ENCODE measurements at regions not wholly inside any gene's neighbourhood (a gene's known extent, or its start where the extent isn't known, plus 50 kb on each side); places are given as distances from the start of the nearest gene placed in this dataset.

DNA sequence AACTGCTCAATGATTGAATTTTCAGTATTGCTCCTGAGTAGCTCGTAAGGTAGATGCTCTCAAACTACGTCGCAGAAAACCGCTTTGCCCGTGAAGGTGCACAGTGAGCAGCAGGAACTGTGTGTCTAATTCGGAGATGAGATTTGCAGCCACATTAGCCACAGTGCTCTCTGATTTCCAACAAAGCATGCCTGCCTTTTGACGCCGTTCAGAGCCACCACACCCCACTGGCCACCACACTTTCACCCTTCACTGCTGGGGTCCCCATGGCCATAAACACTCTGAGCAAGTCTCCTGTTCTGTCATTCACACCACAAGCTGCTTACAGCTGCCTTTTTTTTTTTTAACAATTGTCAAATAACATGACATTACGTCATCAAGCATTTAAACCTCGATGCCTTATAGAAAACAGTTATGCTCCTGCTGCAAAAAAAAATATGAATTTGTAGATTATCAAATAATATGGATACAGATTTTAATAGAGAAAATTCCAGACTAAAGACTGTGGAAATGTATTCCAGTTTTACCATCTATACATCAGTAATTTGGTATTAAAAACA, 578.8 kb upstream of the PFKP start:
- DNase-seq: no peak

DNA sequence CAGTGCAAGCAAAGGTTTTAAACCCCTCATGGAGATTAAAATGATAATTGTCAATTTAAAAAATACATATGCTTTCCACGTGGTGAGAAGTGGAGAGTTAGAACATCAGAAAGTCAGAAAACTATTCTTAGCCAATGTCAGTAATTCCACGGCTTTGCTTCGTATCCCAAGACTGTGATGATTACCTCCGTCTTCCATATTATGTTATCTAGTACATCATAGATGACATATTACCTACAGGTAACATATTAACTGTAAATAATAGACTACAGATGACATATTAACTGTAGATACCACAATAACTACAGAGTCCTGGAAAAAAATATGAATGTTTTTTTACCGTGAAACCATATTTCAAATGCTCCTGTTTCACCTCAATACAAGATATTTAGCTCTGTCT, 579.4 kb upstream of the PFKP start:
- DNase-seq: no peak

DNA sequence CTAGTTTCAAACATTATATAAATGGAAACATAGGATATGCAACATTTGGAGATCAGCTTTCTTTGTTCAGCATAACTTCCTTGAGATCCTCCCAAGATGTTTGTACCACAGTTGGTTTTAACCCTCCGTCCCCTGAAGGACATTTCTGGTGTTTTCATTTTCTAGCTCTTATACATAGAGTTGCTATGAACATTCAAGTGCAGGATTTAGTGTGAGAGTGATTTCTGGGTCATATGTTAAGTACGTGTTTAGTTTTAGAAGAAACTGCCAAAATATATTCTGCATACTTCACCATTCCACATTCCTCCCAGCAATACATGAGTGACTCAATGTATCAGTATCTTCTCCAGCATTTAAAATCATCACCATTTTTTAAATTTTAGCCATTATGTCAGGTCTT, 588.7 kb upstream of the PFKP start:
- DNase-seq: no peak

DNA sequence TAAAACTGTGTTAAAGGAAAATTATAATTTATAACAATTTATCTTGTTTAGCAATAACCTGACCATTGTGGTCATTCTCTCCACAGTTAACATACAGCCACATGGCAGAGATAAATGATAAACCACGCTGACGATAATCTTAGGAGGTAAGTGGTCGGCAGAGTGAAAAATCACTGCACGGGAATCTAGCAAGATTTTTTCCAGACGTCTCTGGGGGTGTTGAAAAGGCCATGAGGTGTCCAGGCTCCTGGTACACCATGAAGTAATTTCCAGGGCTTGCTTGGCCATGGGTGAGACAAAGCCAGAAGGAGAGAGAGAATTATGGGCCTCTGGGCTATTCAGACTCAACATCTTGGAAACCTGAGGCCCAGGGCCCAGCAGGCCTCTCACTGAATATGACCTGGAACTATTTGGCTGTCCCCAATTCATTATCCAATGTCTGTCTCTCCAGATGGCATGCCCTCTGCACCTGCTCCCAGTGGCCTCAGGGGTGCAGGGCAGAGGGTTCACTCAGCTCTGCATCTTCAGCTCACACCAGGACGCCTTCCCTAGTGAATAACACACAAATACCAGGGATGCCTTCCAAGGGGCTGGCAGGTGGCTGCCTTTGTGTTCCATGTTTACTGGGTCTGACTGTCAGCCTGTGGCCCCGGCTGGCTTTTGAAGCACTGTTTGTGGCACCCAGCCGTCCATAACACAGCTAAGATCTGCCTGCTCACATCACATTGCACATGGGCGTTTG, 590.4 kb upstream of the PFKP start:
- DNase-seq: peak; percentile 92

DNA sequence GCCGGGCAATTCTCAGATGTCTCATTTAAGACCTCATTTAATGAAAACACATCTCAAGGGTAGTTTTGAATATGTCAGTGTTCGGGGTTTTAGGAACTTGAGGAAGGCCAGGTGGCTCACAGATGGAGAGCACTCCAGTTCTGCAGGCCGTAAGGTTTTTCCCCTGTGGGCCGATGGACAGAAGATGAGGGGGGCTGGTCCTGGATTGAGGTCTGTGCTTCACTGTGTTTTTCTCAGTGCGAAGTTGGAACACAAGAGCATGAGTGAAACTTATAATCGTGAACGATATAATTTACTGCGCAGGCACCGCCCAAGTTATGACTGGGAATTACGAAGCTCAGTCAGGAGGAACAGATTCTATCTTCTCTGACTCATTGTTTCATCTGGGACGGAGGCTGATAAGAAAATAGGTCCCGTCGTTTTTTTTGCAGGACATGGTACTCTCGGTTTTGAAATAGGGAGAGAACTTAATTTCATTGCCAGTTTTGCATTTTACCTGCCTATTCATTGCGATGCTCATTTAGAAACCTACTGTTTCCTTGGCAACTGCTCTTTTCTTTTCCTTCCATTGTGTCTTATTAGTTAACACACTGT, 591.0 kb upstream of the PFKP start:
- no peak for DNase-seq

DNA sequence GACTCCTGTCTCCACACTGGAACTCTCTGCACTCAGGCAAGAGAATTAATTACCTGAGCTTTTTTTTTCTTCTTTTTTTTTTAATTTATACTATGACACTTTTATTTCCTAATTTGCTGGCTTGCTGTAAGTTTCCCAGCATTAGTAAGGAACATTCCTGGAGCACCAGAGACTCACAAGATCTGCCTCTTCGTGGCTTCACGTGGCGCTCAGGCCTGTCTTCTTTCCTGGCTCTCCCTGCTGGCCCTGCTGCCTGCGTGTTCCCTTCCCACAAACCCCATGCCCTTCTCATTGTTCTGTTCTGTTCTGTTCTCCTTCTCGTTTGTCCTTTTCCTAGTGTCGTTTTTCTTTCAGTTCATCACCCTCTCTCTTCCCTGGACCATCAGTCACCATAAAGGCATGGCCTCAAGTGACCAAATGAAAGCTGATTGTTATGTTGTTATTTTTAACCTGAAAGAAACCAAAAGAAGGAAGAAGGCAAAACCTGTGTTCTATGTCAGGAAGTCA, 591.6 kb upstream of the PFKP start:
- no peak for DNase-seq

DNA sequence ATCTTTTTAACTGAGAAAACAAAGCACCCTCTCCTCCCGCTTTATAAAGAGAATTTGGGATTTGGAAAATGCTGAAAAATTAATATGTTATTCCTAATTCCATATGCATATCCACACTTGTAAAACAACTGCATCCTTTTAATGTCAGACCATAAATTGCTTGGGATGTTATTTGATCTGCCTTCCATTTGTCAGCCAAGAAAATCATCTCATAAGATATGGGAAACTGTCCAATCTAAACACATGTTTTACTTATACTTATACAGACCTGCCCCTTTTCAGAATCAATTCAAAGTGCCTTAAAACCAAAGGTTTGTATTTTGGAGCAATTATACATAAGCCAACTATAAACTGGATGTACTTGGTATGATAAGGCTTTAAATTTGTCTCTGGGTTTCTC, 595.5 kb upstream of the PFKP start:
- DNase-seq: no peak

DNA sequence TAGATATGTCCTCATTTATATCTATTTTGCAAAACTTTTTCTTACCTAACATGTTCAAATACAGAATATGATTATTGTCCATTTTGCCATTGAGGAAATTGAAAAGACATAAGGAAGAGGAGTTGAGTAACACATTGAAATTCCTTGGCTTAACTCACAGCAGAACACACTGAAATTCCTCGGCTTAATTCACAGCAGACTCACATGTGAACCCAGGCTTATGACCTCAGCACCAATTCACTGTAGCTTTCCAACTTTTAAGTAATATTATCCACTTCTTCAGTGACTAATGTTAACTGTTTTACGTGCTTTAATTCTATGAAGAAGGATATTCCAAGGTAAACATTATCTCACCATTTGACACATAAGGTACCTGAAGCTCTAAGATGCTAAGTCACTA, 597.5 kb upstream of the PFKP start:
- DNase-seq: no peak

DNA sequence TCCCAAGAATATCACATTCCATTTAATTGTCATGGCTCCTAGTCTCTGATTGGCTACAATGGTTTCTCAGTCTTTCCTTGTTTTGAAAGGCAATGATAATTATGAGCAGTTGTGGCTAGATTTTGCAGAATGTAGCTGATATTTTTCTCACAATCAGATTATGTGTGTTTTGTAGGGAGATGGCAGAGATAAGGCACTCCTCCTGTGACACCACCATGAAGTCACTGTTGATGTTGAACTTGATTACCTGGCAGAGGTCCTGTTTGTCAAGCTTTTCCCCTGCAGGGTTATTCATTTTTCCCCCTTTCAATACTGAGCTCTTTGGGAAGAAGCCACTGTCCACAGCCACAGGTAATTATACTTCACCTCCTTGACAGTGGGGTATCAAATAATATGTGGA, 602.9 kb upstream of the PFKP start:
- DNase-seq: no peak

DNA sequence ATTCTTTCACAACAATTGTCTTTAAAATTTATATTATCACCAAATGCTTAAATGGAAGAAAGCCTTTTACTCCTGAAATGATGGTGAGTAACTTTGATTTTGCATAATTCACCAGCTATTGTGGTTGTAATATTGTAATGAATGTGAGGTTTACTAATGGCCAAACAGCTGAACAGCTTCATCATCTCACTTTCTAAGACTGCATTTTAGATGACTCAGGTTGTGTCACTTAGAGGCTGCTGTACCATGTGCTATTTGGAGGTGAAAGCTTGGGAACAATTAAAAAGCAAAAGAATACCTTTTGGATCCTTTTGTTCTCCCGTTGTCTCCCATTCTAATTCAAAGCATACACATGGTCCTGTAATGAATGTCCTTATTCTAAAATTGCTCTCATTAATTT, 604.0 kb upstream of the PFKP start:
- no peak for DNase-seq

DNA sequence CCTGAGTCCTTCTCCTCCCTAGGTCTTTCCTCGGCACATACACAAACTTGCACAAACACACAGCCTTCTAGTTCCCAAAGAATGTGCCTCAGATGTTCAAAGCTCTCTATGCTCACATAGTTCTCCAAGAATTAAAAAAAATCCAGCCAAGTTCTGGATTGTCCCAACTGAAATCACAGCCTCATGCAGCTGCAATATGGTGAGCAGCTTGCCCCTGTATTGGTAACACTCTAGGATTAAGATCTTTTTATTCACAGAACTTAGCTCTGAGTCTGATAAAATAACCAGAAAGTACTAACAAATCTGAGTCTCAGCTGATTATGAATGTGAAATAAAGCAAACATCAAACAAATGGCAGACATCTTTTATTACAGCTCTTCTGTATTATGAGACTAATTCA, 604.8 kb upstream of the PFKP start:
- DNase-seq: no peak

DNA sequence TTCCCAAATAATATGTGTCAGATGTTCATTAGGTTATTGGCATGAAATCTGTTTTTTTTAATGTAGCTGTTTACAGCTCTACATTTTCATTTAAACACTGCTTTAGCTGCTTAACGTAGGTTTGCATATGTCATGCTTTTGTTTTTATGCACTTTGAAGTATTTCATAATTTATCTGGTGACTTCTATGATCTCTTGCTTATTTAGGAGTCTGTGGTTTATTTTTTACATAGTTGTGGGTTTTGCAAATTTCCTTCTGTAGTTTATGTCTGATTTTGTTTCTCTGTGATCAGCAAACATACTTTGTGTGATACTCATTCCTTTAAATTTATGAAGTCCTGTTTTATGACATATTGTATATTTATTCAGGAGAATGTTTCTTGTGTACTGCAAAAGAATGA, 606.5 kb upstream of the PFKP start:
- no peak for DNase-seq

DNA sequence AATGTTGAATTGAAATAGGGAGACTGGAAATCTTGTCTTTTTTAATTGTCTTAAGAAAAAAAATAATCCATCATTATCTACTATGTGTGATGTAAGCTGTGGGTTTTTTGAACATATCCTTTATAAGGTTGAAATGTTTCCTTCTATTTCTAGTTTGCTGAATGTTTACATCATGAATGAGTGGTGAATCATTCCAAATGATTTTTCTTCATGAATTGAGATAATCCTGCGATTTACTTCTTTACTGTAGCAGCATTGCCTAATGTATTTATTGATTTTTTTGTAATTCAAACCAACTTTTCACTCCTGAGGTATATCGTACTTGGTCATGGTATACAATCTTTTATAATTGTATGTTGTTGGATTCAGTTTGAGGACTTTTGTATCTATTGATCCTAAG, 607.6 kb upstream of the PFKP start:
- DNase-seq: no peak

DNA sequence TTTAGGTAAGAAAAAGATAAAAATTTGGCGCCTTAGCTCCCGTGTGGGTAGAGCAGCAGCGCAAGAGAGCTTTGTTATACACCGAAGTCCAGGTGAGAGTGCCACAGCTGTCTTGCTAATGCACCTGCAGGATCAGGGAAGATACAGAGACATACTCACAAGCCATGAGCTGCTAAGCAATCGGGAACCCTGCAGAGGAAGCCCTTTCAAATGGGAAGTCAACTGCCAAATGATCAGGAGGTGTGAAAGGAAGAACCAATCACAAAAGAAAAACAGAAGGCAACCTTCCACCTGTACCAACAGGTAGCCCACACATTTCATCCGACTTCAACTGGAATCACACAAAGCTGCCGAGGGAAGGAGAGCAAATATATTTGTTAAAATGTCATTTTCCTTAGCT, 610.5 kb upstream of the PFKP start:
- no peak for DNase-seq

DNA sequence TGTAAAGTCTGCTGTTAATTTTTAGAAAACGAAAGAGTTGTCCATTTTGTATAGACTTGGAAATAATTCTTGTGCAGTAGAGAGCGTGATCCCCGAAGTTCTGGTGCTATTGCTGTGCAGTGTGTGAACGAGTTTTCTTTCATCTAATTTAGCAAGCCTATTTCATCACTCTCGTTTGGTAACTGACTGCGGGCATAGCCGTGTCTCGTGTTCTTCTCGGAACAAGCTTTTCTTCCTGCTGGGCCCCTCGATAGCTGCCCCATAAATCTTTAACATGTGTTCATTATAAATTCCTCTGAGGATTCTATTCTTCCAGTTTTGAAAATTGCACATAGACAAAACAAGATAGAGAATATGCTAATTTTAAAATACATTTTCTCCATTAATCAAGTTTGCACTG, 622.0 kb upstream of the PFKP start:
- DNase-seq: no peak

DNA sequence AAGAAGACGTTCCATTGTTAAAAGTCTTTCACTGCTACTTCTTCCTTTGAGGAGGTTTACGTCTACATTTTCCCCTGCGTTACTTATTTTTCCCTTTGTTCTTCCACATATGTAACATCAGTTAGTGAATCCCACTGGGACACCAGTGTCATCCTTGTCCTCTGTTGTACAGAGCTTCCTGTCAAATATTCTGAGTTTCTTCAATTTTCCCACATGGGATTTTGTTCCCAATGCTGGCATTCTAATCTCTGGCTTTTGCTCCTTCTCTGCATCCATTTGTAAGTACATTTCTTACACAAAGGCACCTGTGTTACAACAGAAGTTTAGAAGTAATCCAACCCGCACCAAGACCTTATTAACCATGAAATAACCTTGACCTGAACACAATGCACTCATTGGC, 627.4 kb upstream of the PFKP start:
- no peak for DNase-seq

DNA sequence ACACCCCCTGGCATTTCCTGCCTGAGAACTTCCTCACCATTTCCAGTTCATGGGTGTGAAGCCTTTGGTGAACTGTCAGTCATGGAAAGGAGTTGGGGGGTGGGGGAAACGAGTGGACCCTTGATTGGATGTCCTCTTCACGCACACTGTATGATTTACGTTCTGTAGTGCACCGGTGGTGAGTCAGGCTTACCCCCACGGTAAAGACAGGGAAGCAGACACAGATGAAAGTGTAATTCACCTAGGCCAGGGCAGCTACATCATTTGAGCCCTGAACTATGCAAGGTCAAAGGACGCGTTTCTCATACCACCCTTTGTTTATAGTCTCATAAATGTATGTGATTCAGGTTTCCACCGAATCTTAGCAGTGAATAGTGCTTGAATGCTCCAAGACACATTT, 628.3 kb upstream of the PFKP start:
- DNase-seq: no peak

DNA sequence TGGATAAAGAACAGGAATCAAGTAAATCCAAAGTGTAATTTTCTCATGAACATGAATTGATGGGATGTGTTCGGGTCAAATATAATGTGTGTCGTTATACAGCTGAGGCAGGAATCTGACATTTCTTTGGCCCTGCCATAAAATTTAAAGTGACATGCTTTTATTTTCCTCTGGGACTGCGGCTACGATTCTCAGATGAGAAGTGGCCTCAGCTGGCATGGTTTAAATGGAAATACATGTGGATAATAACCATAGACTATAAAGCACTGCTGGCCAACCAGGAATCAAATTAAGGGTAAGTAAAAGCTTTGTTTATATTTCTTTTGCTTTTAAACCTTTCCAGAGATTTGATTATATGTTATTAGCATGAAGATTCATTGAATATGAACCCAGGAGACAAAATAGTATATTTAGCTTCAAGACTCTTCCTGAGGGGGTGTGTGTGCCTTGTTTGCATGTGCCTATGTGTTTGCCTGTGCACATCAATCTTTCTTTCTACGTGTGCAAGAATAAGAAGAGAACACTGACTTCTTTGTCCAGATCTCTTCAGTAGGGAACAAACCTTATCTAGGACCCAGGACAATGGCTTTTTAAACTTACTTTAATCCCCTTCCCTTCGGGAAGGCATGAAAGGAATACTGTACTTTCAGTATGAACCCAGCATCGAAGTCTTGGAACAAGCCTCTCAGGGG, 629.0 kb upstream of the PFKP start:
- DNase-seq: peak; percentile 27

DNA sequence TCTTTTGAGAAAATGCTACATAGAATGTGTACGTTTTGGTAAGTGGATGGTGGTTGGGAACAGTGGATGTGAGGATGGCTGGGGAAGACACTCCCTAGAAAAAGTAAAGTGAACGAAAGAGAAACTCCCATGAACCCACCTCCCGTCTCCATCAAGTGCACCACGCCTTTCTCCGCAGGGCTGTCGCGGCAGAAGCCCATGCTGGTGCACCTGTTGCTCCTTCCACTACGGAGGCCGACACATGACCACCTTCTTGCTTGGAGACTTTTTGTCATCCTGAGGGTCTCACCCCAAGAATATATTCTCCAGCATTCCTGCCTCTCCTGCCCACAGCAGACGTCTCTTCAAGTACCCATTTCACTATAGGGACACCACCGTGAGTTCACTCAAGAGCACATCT, 630.4 kb upstream of the PFKP start:
- DNase-seq: no peak

DNA sequence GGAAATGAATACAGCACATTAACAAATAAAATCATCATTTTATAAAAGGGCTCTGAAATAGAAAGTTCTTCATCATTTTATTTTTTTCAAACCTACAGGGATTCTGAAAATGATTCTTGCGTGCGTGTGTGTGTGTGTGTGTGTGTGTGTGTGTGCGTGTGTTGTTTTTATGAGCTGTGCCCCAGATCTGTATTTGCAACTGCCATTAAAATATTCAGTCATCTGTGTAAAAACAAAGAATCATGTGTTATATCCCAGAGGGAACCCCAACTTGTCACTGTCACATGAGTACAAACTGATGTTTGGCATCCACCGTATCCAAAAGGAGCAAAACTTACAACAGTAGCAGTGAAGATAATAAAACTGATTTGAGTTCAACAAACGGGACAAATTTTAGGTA, 635.4 kb upstream of the PFKP start:
- DNase-seq: no peak

DNA sequence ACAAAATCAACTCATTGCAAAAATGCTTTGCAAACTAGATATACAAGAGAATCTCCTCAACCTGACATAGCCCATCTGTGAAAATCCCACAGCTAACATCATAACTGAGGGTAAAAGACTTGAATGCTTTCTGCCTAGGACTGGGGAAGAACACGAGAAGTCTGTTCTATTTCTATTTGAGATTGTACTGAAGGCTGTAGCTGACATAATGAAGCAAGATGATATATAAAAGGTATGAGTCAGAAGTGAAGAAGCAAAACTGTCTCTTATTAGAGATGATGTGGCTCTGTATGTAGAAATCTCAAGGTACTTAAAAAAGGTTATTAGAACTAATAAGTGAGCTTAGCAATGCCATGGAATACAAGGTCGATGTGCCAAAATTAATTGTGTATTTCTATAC, 639.9 kb upstream of the PFKP start:
- no peak for DNase-seq

DNA sequence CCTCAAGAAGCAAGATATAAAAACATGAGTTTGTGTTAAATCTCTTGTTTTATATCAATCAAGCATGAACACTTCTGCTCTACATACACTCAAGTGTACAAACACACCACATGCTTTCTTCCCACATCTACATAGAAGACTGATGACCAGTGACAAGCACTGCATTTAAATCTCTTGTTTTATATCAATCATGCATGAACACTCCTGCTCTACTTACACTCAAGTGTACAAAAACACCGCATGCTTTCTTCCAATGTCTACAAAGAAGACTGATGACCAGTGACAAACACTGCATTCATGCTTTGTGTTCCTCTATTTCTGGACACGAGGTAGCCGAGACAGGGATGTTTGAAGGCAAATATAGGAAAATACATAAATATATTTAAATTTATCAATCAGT, 642.0 kb upstream of the PFKP start:
- DNase-seq: peak; percentile 25

DNA sequence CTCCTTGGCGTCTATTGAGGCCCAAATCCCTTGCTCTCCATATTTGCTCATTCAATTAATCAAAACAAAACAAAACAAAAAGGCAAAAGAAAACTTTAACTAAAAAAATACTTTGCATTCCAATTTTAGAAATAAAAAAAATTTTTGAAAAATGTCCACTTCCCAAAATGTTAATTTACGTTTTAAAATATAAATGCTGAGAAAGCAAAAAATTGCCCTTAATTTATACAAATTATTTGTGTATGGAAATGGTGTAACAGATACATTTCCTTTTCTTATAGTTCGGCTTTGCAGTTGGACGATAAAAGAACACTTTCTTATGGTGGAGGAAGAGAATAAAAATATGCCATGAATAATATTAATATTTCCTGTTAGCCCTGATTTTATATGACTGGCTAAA, 652.8 kb upstream of the PFKP start:
- no peak for DNase-seq

DNA sequence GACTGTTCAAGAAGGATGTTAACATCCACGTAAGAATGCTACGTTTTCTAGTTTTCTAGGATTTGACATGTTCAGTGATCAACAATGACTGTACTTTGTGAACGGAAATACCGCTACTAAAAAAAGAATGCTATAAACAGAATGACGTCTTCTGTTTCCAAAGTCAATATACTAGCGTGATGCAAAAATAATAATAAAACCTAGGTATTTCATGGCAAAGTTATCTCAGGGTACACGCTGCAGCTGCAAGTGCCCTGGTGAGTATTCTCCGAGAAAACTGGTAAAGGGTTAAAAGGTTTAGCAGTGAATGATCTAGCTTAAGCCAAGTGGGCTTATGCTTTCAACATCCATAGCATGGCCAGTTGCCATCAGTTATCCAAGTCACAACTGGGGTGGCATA, 653.3 kb upstream of the PFKP start:
- DNase-seq: no peak
